DOHH2 (cell line): ENCODE measurements at regions not wholly inside any gene's neighbourhood (a gene's known extent, or its start where the extent isn't known, plus 50 kb on each side); places are given as distances from the start of the nearest gene placed in this dataset.

Experiments used
- CTCF ChIP-seq: fragments of 200-600 bp; sonication (generic); IDR thresholded peaks from one replicate; pipeline ENCODE4 v1.5.1; 2014; ENCODE audit warnings: antibody characterized with exemption, mild to moderate bottlenecking, low read depth, low read length; ENCODE audit not compliant: poor library complexity, severe bottlenecking
- EZH2phosphoT487 ChIP-seq: fragments of 200-600 bp; sonication (generic); IDR thresholded peaks from 2 replicates; pipeline ENCODE4 v1.6.1; 2017; ENCODE audit warnings: borderline replicate concordance, mild to moderate bottlenecking, antibody characterized with exemption, low read length, moderate library complexity, mixed read lengths

GRCh38 chr3:102802819-102803420 is 368.1 kb downstream of the ZPLD1 start:
- TF ChIP-seq EZH2phosphoT487, result no peak
- no peak for TF ChIP-seq CTCF
